SK-N-SH (cell line): ENCODE measurements at regions not wholly inside any gene's neighbourhood (a gene's known extent, or its start where the extent isn't known, plus 50 kb on each side); places are given as distances from the start of the nearest gene placed in this dataset.

Experiments
- CTCF ChIA-PET: fragments of 300-600, 350-600 bp; formaldehyde crosslinking; extraction: SDS; loops from one replicate; lab custom pipeline; 2021; lab: Yijun Ruan, JAX
- POLR2A ChIA-PET: fragments of 350-600 bp; sonication (Branson Sonifier 250); formaldehyde crosslinking; extraction: SDS; loops from one replicate; lab custom pipeline; 2020; ENCODE audit warnings: antibody characterized with exemption, inconsistent platforms; lab: Yijun Ruan, JAX
- DNase-seq: peaks from one replicate; pipeline ENCODE4 v3.0.0; 2012
- H2AFZ ChIP-seq: fragments of 200-600 bp; sonication (generic); 2 replicates; pipeline ENCODE4 v1.8.1; 2016; ENCODE audit warnings: antibody characterized with exemption, mild to moderate bottlenecking, low read depth
- H3F3A ChIP-seq: fragments of 200-600 bp; sonication (generic); replicated peaks from 2 replicates; pipeline ENCODE3; 2016; ENCODE audit warnings: antibody characterized with exemption, mild to moderate bottlenecking; ENCODE audit not compliant: insufficient read depth
- H3K27ac ChIP-seq, 2 experiments: fragments of 200-500 bp in 1 of 2; fragments of 200-600 bp in 1 of 2; sonication (Bioruptor generic) in 1 of 2; sonication (generic), shearing (Covaris generic) in 1 of 2; 2 replicates each; pipeline versions ENCODE4 v1.5.1 to v1.6.1; 2014 to 2016; ENCODE audit warnings: low read depth in 2 of 2, inconsistent platforms in 1 of 2, low read length in 1 of 2, mild to moderate bottlenecking in 1 of 2, mixed read lengths in 1 of 2
- H3K27me3 ChIP-seq: fragments of 200-600 bp; sonication (generic), shearing (Covaris generic); 2 replicates; pipeline ENCODE4 v1.6.1; 2016; ENCODE audit warnings: mixed run types; ENCODE audit not compliant: insufficient read depth
- H3K36me3 ChIP-seq, 2 experiments: fragments of 200-500 bp in 1 of 2; fragments of 200-600 bp in 1 of 2; sonication (Bioruptor generic) in 1 of 2; sonication (generic) in 1 of 2; replicated peaks in 1 of 2; 2 replicates each; pipeline versions ENCODE3 to v1.5.1; 2014 to 2016; ENCODE audit warnings: low read length in 1 of 2, mild to moderate bottlenecking in 1 of 2; ENCODE audit not compliant: insufficient read depth in 2 of 2, control insufficient read depth in 1 of 2
- H3K4me1 ChIP-seq, 2 experiments: fragments of 200-500 bp in 1 of 2; fragments of 200-600 bp in 1 of 2; sonication (Bioruptor generic) in 1 of 2; sonication (generic), shearing (Covaris generic) in 1 of 2; 2 replicates each; pipeline versions ENCODE4 v1.5.1 to v1.6.1; 2014 to 2016; ENCODE audit warnings: low read depth in 1 of 2, low read length in 1 of 2, mixed run types in 1 of 2; ENCODE audit not compliant: insufficient read depth in 2 of 2, control insufficient read depth in 1 of 2
- H3K4me2 ChIP-seq: fragments of 200-600 bp; sonication (generic), shearing (Covaris generic); 2 replicates; pipeline ENCODE4 v1.6.1; 2017; ENCODE audit warnings: mixed run types
- H3K4me3 ChIP-seq, 2 experiments: fragments of 200-500 bp in 1 of 2; fragments of 200-600 bp in 1 of 2; sonication (Bioruptor generic) in 1 of 2; sonication (generic), shearing (Covaris generic) in 1 of 2; 2 replicates each; pipeline versions ENCODE4 v1.5.1 to v1.8.1; 2014 to 2016; ENCODE audit warnings: low read depth in 2 of 2, inconsistent platforms in 1 of 2, low read length in 1 of 2, mild to moderate bottlenecking in 1 of 2, mixed read lengths in 1 of 2, moderate library complexity in 1 of 2
- H3K79me2 ChIP-seq: fragments of 200-600 bp; sonication (generic); 2 replicates; pipeline ENCODE4 v1.8.1; 2017; ENCODE audit warnings: mild to moderate bottlenecking; ENCODE audit not compliant: insufficient read depth
- H3K9ac ChIP-seq: fragments of 200-600 bp; sonication (generic); 2 replicates; pipeline ENCODE4 v1.6.1; 2017; ENCODE audit warnings: mixed run types
- H3K9me2 ChIP-seq: fragments of 200-600 bp; sonication (generic); 2 replicates; pipeline ENCODE4 v1.6.1; 2017; ENCODE audit warnings: mixed run types
- H3K9me3 ChIP-seq: fragments of 200-600 bp; sonication (generic); 2 replicates; pipeline ENCODE4 v1.6.1; 2017; ENCODE audit warnings: mixed run types, mild to moderate bottlenecking, moderate library complexity
- H4K20me1 ChIP-seq: fragments of 200-600 bp; sonication (generic); 2 replicates; pipeline ENCODE4 v1.6.1; 2017; ENCODE audit warnings: mild to moderate bottlenecking, mixed run types; ENCODE audit not compliant: insufficient read depth
- CHD2 ChIP-seq: fragments of 150-350 bp; IDR thresholded peaks from 2 replicates; pipeline ENCODE4 v1.6.1; 2018; ENCODE audit warnings: low read length; ENCODE audit not compliant: partially characterized antibody
- ELF1 ChIP-seq: IDR thresholded peaks from 2 replicates; pipeline ENCODE4 v1.4.0; 2012
- EP300 ChIP-seq, 2 experiments: IDR thresholded peaks; 2 replicates each; pipeline versions ENCODE4 v1.4.0 to v1.6.1; 2012; ENCODE audit warnings: borderline replicate concordance in 1 of 2, low read depth in 1 of 2, low read length in 1 of 2
- EZH2phosphoT487 ChIP-seq: fragments of 200-600 bp; sonication (generic); IDR thresholded peaks from 2 replicates; pipeline ENCODE4 v1.6.1; 2017; ENCODE audit warnings: low read depth, mixed run types, mild to moderate bottlenecking, antibody characterized with exemption, moderate library complexity, borderline replicate concordance
- FOXJ3 ChIP-seq: sonication (generic); formaldehyde crosslinking; IDR thresholded peaks from 2 replicates; pipeline ENCODE4 v1.5.1; 2020; ENCODE audit warnings: mild to moderate bottlenecking, missing genetic modification reagents
- FOXM1 ChIP-seq: IDR thresholded peaks from 2 replicates; pipeline ENCODE4 v1.4.0; 2012; ENCODE audit warnings: low read depth, mild to moderate bottlenecking
- RAD21 ChIP-seq: IDR thresholded peaks from 2 replicates; pipeline ENCODE4 v1.6.1; 2012; ENCODE audit warnings: mild to moderate bottlenecking, low read length
- RFX5 ChIP-seq: IDR thresholded peaks from 2 replicates; pipeline ENCODE4 v1.6.1; 2012; ENCODE audit warnings: mild to moderate bottlenecking, improper control_type of control experiment, low read length
- RXRA ChIP-seq: IDR thresholded peaks from 2 replicates; pipeline ENCODE4 v1.4.0; 2012; ENCODE audit warnings: low read depth, mild to moderate bottlenecking, borderline replicate concordance
- SIN3A ChIP-seq: IDR thresholded peaks from 2 replicates; pipeline ENCODE4 v1.6.1; 2012; ENCODE audit warnings: low read depth, mild to moderate bottlenecking, low read length, moderate library complexity, borderline replicate concordance
- SMC3 ChIP-seq: IDR thresholded peaks from 2 replicates; pipeline ENCODE4 v1.6.1; 2012; ENCODE audit warnings: low read depth, low read length, improper control_type of control experiment
- TAF1 ChIP-seq: IDR thresholded peaks from 2 replicates; pipeline ENCODE4 v1.6.1; 2012; ENCODE audit warnings: low read depth, mild to moderate bottlenecking, low read length, moderate library complexity, borderline replicate concordance
- TCF12 ChIP-seq: IDR thresholded peaks from 2 replicates; pipeline ENCODE4 v1.4.0; 2012
- WGBS: methylation state at CpG from one replicate; pipeline ENCODE4 v1.1.6; 2017; ENCODE audit warnings: low lambda C conversion rate; 5-methylcytosine and 5-hydroxymethylcytosine counted together
- TF ChIP-seq, protein P1 (sequence below): fragments of 150-350 bp; IDR thresholded peaks from 2 replicates; pipeline ENCODE4 v1.6.1; 2017; ENCODE audit warnings: antibody characterized with exemption, low read length, low read depth, borderline replicate concordance
- TF ChIP-seq, protein P2 (sequence below): IDR thresholded peaks from 2 replicates; pipeline ENCODE4 v1.4.0; 2012; ENCODE audit warnings: low read depth, borderline replicate concordance
- TF ChIP-seq, protein P3 (sequence below): IDR thresholded peaks from 2 replicates; pipeline ENCODE4 v1.6.1; 2012; ENCODE audit warnings: mild to moderate bottlenecking, low read depth, low read length, moderate library complexity
- TF ChIP-seq, protein P4 (sequence below): fragments of 200-600 bp; sonication (generic); IDR thresholded peaks from 2 replicates; pipeline ENCODE4 v1.6.1; 2017; ENCODE audit warnings: antibody characterized with exemption, mild to moderate bottlenecking, moderate library complexity
- TF ChIP-seq, protein P5 (sequence below): fragments of 150-350 bp; IDR thresholded peaks from 2 replicates; pipeline ENCODE4 v1.6.1; 2016; ENCODE audit warnings: mild to moderate bottlenecking, low read depth, low read length

DNA sequence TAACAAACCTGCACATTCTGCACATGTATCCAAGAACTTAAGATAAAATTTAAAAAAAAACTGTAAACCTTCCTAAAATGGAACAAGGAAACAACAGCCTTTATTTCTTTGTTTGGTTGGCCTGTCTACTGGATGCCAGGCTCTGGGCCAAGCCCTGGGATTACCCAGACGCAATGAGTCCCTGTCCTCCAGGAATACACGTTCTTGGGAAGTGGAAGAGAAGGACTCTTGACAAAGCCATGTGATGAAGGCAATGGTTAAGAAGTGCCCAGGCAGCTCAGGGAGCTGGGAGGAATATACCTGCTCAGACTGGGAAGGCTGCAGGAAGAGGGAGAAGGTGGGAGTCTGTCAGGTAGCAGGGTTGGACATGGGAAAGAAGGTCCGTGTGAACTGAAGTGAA is 115.4 kb downstream of the AXIN2 start:
- H3K27me3 ChIP-seq: peaks cover 6% of the 10 kb centered on the region; the same call in 1 of the 2 replicates
- CTCF ChIA-PET: interaction anchor here (1.3 to 1.5 kb wide), 2 partner anchors 10 to 152 kb away, joined by 4 to 5 read pairs; no protein-coding TSS in a partner anchor
- H3K9me2 ChIP-seq: no peaks in the 10 kb centered on the region

More for the DNA sequence above, 115.4 kb downstream of the AXIN2 start:
- H4K20me1 ChIP-seq: no peaks in the 10 kb centered on the region
- no peak overlapping the region for H2AFZ ChIP-seq
- no peaks in the 10 kb centered on the region for H3K9me3 ChIP-seq
- TF ChIP-seq TCF12 (no peak), RXRA (no peak), FOXJ3 (CRISPR knock-in tag) (no peak), FOXM1 (no peak), TAF1 (no peak), RFX5 (no peak), EZH2phosphoT487 (no peak), SMC3 (no peak), ELF1 (no peak), CHD2 (no peak), EP300 (IDR thresholded peaks at IDR 0.05; ENCODE audit: borderline replicate concordance in 1 of 2, low read depth in 1 of 2, low read length in 1 of 2) (no peak), RAD21 (no peak), SIN3A (no peak)
- TF ChIP-seq, protein P1, sequence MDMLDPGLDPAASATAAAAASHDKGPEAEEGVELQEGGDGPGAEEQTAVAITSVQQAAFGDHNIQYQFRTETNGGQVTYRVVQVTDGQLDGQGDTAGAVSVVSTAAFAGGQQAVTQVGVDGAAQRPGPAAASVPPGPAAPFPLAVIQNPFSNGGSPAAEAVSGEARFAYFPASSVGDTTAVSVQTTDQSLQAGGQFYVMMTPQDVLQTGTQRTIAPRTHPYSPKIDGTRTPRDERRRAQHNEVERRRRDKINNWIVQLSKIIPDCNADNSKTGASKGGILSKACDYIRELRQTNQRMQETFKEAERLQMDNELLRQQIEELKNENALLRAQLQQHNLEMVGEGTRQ: no peak
- TF ChIP-seq, protein P2, sequence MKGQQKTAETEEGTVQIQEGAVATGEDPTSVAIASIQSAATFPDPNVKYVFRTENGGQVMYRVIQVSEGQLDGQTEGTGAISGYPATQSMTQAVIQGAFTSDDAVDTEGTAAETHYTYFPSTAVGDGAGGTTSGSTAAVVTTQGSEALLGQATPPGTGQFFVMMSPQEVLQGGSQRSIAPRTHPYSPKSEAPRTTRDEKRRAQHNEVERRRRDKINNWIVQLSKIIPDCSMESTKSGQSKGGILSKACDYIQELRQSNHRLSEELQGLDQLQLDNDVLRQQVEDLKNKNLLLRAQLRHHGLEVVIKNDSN: no peak
- TF ChIP-seq, protein P3, sequence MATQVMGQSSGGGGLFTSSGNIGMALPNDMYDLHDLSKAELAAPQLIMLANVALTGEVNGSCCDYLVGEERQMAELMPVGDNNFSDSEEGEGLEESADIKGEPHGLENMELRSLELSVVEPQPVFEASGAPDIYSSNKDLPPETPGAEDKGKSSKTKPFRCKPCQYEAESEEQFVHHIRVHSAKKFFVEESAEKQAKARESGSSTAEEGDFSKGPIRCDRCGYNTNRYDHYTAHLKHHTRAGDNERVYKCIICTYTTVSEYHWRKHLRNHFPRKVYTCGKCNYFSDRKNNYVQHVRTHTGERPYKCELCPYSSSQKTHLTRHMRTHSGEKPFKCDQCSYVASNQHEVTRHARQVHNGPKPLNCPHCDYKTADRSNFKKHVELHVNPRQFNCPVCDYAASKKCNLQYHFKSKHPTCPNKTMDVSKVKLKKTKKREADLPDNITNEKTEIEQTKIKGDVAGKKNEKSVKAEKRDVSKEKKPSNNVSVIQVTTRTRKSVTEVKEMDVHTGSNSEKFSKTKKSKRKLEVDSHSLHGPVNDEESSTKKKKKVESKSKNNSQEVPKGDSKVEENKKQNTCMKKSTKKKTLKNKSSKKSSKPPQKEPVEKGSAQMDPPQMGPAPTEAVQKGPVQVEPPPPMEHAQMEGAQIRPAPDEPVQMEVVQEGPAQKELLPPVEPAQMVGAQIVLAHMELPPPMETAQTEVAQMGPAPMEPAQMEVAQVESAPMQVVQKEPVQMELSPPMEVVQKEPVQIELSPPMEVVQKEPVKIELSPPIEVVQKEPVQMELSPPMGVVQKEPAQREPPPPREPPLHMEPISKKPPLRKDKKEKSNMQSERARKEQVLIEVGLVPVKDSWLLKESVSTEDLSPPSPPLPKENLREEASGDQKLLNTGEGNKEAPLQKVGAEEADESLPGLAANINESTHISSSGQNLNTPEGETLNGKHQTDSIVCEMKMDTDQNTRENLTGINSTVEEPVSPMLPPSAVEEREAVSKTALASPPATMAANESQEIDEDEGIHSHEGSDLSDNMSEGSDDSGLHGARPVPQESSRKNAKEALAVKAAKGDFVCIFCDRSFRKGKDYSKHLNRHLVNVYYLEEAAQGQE: no peak
- TF ChIP-seq, protein P4, sequence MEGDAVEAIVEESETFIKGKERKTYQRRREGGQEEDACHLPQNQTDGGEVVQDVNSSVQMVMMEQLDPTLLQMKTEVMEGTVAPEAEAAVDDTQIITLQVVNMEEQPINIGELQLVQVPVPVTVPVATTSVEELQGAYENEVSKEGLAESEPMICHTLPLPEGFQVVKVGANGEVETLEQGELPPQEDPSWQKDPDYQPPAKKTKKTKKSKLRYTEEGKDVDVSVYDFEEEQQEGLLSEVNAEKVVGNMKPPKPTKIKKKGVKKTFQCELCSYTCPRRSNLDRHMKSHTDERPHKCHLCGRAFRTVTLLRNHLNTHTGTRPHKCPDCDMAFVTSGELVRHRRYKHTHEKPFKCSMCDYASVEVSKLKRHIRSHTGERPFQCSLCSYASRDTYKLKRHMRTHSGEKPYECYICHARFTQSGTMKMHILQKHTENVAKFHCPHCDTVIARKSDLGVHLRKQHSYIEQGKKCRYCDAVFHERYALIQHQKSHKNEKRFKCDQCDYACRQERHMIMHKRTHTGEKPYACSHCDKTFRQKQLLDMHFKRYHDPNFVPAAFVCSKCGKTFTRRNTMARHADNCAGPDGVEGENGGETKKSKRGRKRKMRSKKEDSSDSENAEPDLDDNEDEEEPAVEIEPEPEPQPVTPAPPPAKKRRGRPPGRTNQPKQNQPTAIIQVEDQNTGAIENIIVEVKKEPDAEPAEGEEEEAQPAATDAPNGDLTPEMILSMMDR: no peak
- TF ChIP-seq, protein P5, sequence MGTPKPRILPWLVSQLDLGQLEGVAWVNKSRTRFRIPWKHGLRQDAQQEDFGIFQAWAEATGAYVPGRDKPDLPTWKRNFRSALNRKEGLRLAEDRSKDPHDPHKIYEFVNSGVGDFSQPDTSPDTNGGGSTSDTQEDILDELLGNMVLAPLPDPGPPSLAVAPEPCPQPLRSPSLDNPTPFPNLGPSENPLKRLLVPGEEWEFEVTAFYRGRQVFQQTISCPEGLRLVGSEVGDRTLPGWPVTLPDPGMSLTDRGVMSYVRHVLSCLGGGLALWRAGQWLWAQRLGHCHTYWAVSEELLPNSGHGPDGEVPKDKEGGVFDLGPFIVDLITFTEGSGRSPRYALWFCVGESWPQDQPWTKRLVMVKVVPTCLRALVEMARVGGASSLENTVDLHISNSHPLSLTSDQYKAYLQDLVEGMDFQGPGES: no peak
- no peak overlapping the region for H3K27ac ChIP-seq
- H3K36me3 ChIP-seq: no peaks in the 10 kb centered on the region
- H3K4me3 ChIP-seq: no peak overlapping the region
- H3K4me1 ChIP-seq: no peaks in the 10 kb centered on the region
- no peak overlapping the region for H3K9ac ChIP-seq
- no peak for DNase-seq
- no peak overlapping the region for H3K4me2 ChIP-seq
- H3K79me2 ChIP-seq: no peaks in the 10 kb centered on the region
- 60% methylated on average over 3 of the region's 3 CpGs for WGBS
- no peaks in the 10 kb centered on the region for H3F3A ChIP-seq
- POLR2A ChIA-PET: no interaction called here
